ENCODE measurements at regions not wholly inside any gene's neighbourhood (a gene's known extent, or its start where the extent isn't known, plus 50 kb on each side); places are given as distances from the start of the nearest gene placed in this dataset.

DNA sequence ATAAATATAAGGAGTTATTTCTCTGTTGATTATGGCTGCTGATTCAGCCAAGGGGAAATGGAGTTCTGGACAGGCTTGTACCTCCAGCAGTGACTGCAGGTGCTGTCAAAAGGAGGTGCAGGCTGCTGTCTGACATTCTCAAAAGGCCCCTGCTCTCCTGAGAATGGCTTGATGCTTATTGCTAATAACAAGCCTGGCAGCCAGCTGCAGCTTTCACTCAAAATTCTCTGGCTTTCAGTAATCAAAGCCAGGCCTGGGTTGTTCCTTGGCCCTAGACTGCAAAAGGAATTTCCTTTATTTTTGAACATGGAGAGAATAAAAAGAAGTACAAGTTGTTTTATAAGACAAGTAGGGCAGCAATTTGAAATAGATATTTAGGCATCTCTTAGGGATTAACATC lies 575.9 kb downstream of the MID1IP1 start:
- TF ChIP-seq, protein P1, sequence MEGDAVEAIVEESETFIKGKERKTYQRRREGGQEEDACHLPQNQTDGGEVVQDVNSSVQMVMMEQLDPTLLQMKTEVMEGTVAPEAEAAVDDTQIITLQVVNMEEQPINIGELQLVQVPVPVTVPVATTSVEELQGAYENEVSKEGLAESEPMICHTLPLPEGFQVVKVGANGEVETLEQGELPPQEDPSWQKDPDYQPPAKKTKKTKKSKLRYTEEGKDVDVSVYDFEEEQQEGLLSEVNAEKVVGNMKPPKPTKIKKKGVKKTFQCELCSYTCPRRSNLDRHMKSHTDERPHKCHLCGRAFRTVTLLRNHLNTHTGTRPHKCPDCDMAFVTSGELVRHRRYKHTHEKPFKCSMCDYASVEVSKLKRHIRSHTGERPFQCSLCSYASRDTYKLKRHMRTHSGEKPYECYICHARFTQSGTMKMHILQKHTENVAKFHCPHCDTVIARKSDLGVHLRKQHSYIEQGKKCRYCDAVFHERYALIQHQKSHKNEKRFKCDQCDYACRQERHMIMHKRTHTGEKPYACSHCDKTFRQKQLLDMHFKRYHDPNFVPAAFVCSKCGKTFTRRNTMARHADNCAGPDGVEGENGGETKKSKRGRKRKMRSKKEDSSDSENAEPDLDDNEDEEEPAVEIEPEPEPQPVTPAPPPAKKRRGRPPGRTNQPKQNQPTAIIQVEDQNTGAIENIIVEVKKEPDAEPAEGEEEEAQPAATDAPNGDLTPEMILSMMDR (IDR thresholded peaks at IDR 0.05): no peak
- no peak for TF ChIP-seq POLR2A (IDR thresholded peaks at IDR 0.05)
- H3K27me3 ChIP-seq: no peaks in the 10 kb centered on the region
- intact Hi-C loops (cut with DNase I): no loop called here
- no peaks in the 10 kb centered on the region for H3K4me1 ChIP-seq
- no peak overlapping the region for H3K27ac ChIP-seq
- no peaks in the 10 kb centered on the region for H3K9me3 ChIP-seq
- H3K36me3 ChIP-seq: no peaks in the 10 kb centered on the region
- DNase-seq: no peak
- no peak overlapping the region for H3K4me3 ChIP-seq (replicated peaks in 1 of 3)

DNA sequence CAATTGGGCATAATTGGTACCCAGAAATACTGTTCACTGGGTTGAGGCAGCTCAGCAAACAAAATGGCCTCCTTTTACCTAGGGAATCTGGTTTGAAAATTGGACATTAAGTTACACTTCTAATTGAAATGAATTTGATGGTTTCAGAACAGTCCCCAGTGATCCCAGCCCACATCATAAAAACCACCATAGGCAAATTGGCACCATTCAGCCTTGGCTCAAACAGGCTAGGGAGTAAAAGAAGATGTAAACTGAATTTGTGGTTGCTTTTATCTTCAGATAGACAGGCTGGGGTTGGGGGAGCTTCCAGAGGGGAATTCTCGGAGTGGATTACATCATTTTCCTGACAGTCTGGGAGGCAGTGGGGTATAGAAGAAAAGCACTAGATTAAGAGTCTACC lies 576.5 kb downstream of the MID1IP1 start:
- no peak for TF ChIP-seq POLR2A (IDR thresholded peaks at IDR 0.05)
- TF ChIP-seq, protein P1 (IDR thresholded peaks at IDR 0.05): no peak
- no peaks in the 10 kb centered on the region for H3K4me1 ChIP-seq
- no peak for DNase-seq
- intact Hi-C loops (cut with DNase I): no loop called here
- H3K9me3 ChIP-seq: no peaks in the 10 kb centered on the region
- H3K36me3 ChIP-seq: no peaks in the 10 kb centered on the region
- H3K27ac ChIP-seq: no peak overlapping the region
- WGBS, 2 donors: 80 to 100% methylated on average over 1 of the region's 1 CpG
- no peak overlapping the region for H3K4me3 ChIP-seq (replicated peaks in 1 of 3)
- no peaks in the 10 kb centered on the region for H3K27me3 ChIP-seq

DNA sequence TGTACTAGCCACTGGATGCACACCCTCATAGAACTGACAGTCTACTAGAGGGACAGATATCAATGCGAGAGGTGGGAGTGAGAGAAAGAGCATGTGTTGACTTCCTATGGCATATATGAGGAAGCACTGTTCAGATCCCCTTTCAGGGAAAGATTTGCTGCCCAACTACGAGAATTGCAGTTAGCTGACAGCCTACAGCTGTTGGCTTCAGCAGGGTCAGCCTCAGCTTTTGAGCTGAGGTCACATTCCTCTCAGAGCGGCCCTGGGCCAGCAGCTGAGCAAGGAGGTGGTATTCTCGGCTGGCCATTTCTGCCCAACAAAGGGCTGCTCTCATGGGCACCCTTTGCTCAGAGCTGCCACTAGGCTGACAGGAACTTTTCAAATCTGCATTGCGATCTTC lies 580.2 kb downstream of the MID1IP1 start:
- WGBS, 2 donors: 91 to 94% methylated on average over 3 to 4 of the region's 5 CpGs
- Histone ChIP-seq H3K27me3 (no peaks in the 10 kb centered on the region), H3K36me3 (no peaks in the 10 kb centered on the region), H3K4me3 (replicated peaks in 1 of 3) (no peak overlapping the region), H3K27ac (no peak overlapping the region), H3K4me1 (no peaks in the 10 kb centered on the region), H3K9me3 (no peaks in the 10 kb centered on the region)
- TF ChIP-seq POLR2A (IDR thresholded peaks at IDR 0.05): no peak
- intact Hi-C loops (cut with DNase I): no loop called here
- DNase-seq: no peak

DNA sequence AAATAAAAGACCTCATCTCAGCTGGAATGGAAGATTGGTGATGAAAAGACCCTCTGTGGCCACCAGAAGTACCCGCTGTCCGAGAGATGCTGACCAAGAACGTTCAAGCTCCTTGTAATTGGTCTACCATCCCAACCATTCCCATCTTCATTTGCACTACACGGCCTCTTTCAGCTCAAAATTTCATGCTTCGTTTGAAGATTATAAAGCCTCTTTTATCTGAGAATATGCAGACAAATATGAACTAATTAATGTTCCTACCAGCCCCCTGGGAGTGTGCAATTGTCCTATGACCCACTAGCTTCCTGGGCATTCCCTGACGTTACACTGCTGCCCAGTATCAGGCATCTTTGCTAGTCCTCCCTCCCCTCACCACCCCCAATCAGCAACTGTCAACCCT lies 583.7 kb downstream of the MID1IP1 start:
- no peak for DNase-seq
- Histone ChIP-seq H3K9me3 (no peaks in the 10 kb centered on the region), H3K36me3 (no peaks in the 10 kb centered on the region), H3K27ac (no peak overlapping the region), H3K4me3 (replicated peaks in 1 of 3) (no peak overlapping the region), H3K27me3 (no peaks in the 10 kb centered on the region), H3K4me1 (no peaks in the 10 kb centered on the region)
- intact Hi-C loops (cut with DNase I): no loop called here
- TF ChIP-seq, protein P1 (IDR thresholded peaks at IDR 0.05): no peak
- TF ChIP-seq POLR2A (IDR thresholded peaks at IDR 0.05): no peak
- WGBS, 2 donors: 94 to 95% methylated on average over 6 of the region's 6 CpGs

DNA sequence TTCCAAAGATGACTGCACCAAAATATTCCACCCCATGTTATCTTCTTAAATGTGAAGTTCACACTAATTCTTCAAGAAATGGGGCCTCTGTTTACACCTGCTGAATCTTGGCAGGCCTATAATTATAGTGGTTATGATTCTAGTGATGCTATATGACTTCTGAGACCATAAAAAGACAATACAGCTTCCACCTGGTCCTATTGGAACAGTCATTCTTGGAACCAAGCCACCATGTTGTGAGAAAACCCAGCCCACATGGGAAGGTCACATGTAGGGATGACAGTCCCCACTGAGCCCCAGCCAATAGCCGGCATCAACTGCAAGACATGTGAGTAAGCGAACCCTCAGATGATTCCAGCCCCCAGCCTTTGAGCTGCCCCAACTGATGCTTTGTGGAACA lies 587.5 kb downstream of the MID1IP1 start:
- no peaks in the 10 kb centered on the region for H3K36me3 ChIP-seq
- no peak overlapping the region for H3K27ac ChIP-seq
- no peaks in the 10 kb centered on the region for H3K9me3 ChIP-seq
- WGBS, 2 donors: 93% methylated on average over 2 of the region's 2 CpGs; no CpG with 5 or more reads in 1 of the 2 donors
- TF ChIP-seq, protein P1 (IDR thresholded peaks at IDR 0.05): no peak
- no peak for TF ChIP-seq POLR2A (IDR thresholded peaks at IDR 0.05)
- H3K4me3 ChIP-seq (replicated peaks in 1 of 3): no peak overlapping the region
- intact Hi-C loops (cut with DNase I): no loop called here
- H3K4me1 ChIP-seq: no peaks in the 10 kb centered on the region
- no peaks in the 10 kb centered on the region for H3K27me3 ChIP-seq
- DNase-seq: no peak

All from thyroid gland (tissue), 4 donors.